GM12878 (cell line): ENCODE measurements at regions not wholly inside any gene's neighbourhood (a gene's known extent, or its start where the extent isn't known, plus 50 kb on each side); places are given as distances from the start of the nearest gene placed in this dataset.
A peak's percentile ranks its signal among the peaks of the same experiment; 100 is the strongest.

Experiments used
- ATAC-seq: fragments of 200-7000 bp; cut with Tn5 transposase; 3 replicates; pipeline ENCODE4 v1.9.1; 2020; ENCODE audit warnings: mild to moderate bottlenecking, moderate library complexity
- BruUV-seq: library from RNA; stranded (reverse); fragments of 400-500 nt; replicated peaks from 2 replicates; lab custom pipeline; 2021; lab: Mats Ljungman, UMichigan
- CTCF ChIA-PET: fragments of 300-600 bp; sonication (Branson Sonifier 250); formaldehyde crosslinking; extraction: SDS; loops from one replicate; lab custom pipeline; 2021; ENCODE audit warnings: inconsistent platforms; lab: Yijun Ruan, JAX
- POLR2A ChIA-PET: fragments of 350-600 bp; formaldehyde crosslinking; extraction: SDS; loops from one replicate; lab custom pipeline; 2021; ENCODE audit warnings: inconsistent platforms; lab: Charles Lee
- RAD21 ChIA-PET: fragments of 300-600 bp; sonication (Branson Sonifier 250); formaldehyde crosslinking; loops from one replicate; lab custom pipeline; 2023; ENCODE audit warnings: antibody characterized with exemption; ENCODE audit not compliant: unreplicated experiment; lab: Charles Lee
- SMC1A ChIA-PET: fragments of 300-600 bp; sonication (Branson Sonifier 250); formaldehyde crosslinking; loops from one replicate; lab custom pipeline; 2023; ENCODE audit not compliant: unreplicated experiment, uncharacterized antibody; lab: Charles Lee
- DNase-seq: peaks from one replicate; pipeline ENCODE4 v3.0.0-alpha.2; 2011; ENCODE audit warnings: low read depth, low spot score
- FAIRE-seq: peaks from 3 replicates; lab custom pipeline; 2011; peaks lifted over from hg19 to GRCh38; lab: Jason Lieb, UNC
- H2AFZ ChIP-seq: 2 replicates; pipeline ENCODE4 v1.6.0; 2011; ENCODE audit warnings: low read depth, low read length, control low read depth; ENCODE audit not compliant: control insufficient read depth
- H3K27ac ChIP-seq: 2 replicates; pipeline ENCODE4 v1.5.1; 2011; ENCODE audit warnings: control low read depth; ENCODE audit not compliant: control insufficient read depth, insufficient read depth
- H3K27me3 ChIP-seq, 2 experiments: replicated peaks in 1 of 2; 2 replicates each; pipeline versions ENCODE4 v1.6.0 to v1.6.1; 2011; ENCODE audit warnings: low read length in 1 of 2; ENCODE audit not compliant: control insufficient read depth in 2 of 2, insufficient read depth in 2 of 2
- H3K36me3 ChIP-seq, 2 experiments: 2 replicates each; pipeline ENCODE4 v1.5.1; 2011; ENCODE audit warnings: low read length in 1 of 2; ENCODE audit not compliant: control insufficient read depth in 2 of 2, insufficient read depth in 2 of 2
- H3K4me1 ChIP-seq: 2 replicates; pipeline ENCODE4 v1.6.1; 2011; ENCODE audit warnings: mild to moderate bottlenecking, low read length, moderate library complexity, mixed read lengths; ENCODE audit not compliant: control insufficient read depth, insufficient read depth
- H3K4me2 ChIP-seq: 2 replicates; pipeline ENCODE4 v1.6.0; 2011; ENCODE audit warnings: control low read depth; ENCODE audit not compliant: control insufficient read depth, insufficient read depth
- H3K4me3 ChIP-seq: fragments of 200-600 bp; sonication (generic); 2 replicates; pipeline ENCODE4 v1.5.1; 2016
- H3K79me2 ChIP-seq: 2 replicates; pipeline ENCODE4 v1.6.0; 2011; ENCODE audit warnings: low read length; ENCODE audit not compliant: control insufficient read depth, insufficient read depth
- H3K9ac ChIP-seq: 2 replicates; pipeline ENCODE4 v1.8.0; 2011; ENCODE audit warnings: low read length, control low read depth, mixed read lengths; ENCODE audit not compliant: control insufficient read depth, insufficient read depth
- H3K9me3 ChIP-seq: replicated peaks from 3 replicates; pipeline ENCODE4 v1.5.1; 2011; ENCODE audit warnings: mild to moderate bottlenecking, low read length; ENCODE audit not compliant: control insufficient read depth, insufficient read depth
- H4K20me1 ChIP-seq: 2 replicates; pipeline ENCODE4 v1.6.0; 2011; ENCODE audit not compliant: control insufficient read depth, insufficient read depth
- IKZF1 ChIP-seq: fragments of 450-650 bp; conservative IDR thresholded peaks from 2 replicates; pipeline ENCODE4 v1.6.1; 2017; ENCODE audit warnings: antibody characterized with exemption, mild to moderate bottlenecking
- JUND ChIP-seq: IDR thresholded peaks from 2 replicates; pipeline ENCODE4 v1.6.1; 2012; ENCODE audit warnings: low read depth, mild to moderate bottlenecking, low read length, improper control_type of control experiment, moderate library complexity
- NR2C1 ChIP-seq: fragments of 450-650 bp; IDR thresholded peaks from 2 replicates; pipeline ENCODE4 v1.6.1; 2017; ENCODE audit warnings: antibody characterized with exemption, mild to moderate bottlenecking, moderate library complexity
- NR2C2 ChIP-seq: IDR thresholded peaks from 2 replicates; pipeline ENCODE4 v1.6.1; 2011; ENCODE audit warnings: borderline replicate concordance, low read depth; ENCODE audit not compliant: control insufficient read depth, insufficient read length
- PAX5 ChIP-seq: IDR thresholded peaks from 2 replicates; pipeline ENCODE4 v1.6.1; 2011; ENCODE audit warnings: low read depth, low read length, borderline replicate concordance
- SMC3 ChIP-seq: IDR thresholded peaks from 2 replicates; pipeline ENCODE4 v1.6.1; 2011; ENCODE audit warnings: low read length, improper control_type of control experiment, borderline replicate concordance
- WGBS: methylation state at CpG from one replicate; pipeline ENCODE4 v1.1.6; 2016; ENCODE audit warnings: low lambda C conversion rate; ENCODE audit not compliant: insufficient replicate concordance, insufficient coverage; ENCODE audit errors: missing lambda C conversion rate; 5-methylcytosine and 5-hydroxymethylcytosine counted together
- in situ Hi-C: fragments of 300-500 bp; cut with MboI; formaldehyde crosslinking; loops from 9 replicates; pipeline ENCODE4 v1.14.3; 2018; ENCODE audit warnings: mixed read lengths
- intact Hi-C: fragments of 100-400 bp; cut with micrococcal nuclease; formaldehyde crosslinking; loops from one replicate; pipeline ENCODE4 v1.14.2; 2022; ENCODE audit not compliant: unreplicated experiment

GRCh38 chr6:157759028-157759427 lies 64.0 kb upstream of the SNX9 start:
- H3K9ac ChIP-seq = no peak overlapping the region
- ChIA-PET POLR2A (no interaction called here), RAD21 (interaction anchor here (9.0 kb wide), 1 partner anchor 113 kb away, joined by 105 read pairs; no protein-coding TSS in a partner anchor), SMC1A (interaction anchor here (1.0 to 13.0 kb wide), 7 partner anchors 11 to 116 kb away, joined by 3 to 208 read pairs (median 4); no protein-coding TSS in a partner anchor), CTCF (interaction anchor here (1.1 to 10.6 kb wide), 6 partner anchors 72 to 444 kb away, joined by 3 to 197 read pairs (median 6); no protein-coding TSS in a partner anchor)
- peaks cover 39% of the 10 kb centered on the region for H3K4me1 ChIP-seq
- 52% methylated on average over 4 of the region's 4 CpGs for WGBS
- H4K20me1 ChIP-seq = no peaks in the 10 kb centered on the region
- H3K27me3 ChIP-seq = peaks cover 0 to 3% of the 10 kb centered on the region in 2 experiments; a peak in 2 of 4 replicates
- H2AFZ ChIP-seq = no peak overlapping the region
- H3K4me3 ChIP-seq = no peak overlapping the region
- in situ Hi-C loops = loop anchor here (5.0 kb wide), 2 partner anchors 118 to 188 kb away; no protein-coding TSS in a partner anchor
- no peak for ATAC-seq
- intact Hi-C loops = no loop called here
- H3K27ac ChIP-seq = no peak overlapping the region
- TF ChIP-seq NR2C2 (no peak), PAX5 (0 out of 2 replicates have a peak, but pooled peaks have one; percentile 23)
- H3K9me3 ChIP-seq = no peaks in the 10 kb centered on the region
- H3K36me3 ChIP-seq = no peaks in the 10 kb centered on the region
- no TSS peak for BruUV-seq
- FAIRE-seq = no peak
- no peaks in the 10 kb centered on the region for H3K79me2 ChIP-seq
- DNase-seq = no peak
- no peak overlapping the region for H3K4me2 ChIP-seq

GRCh38 chr6:157760137-157760536 lies 62.9 kb upstream of the SNX9 start:
- intact Hi-C loops (loop anchor here (5.0 kb wide), 4 partner anchors 198 to 892 kb away; partner anchors contain the start of genes SYTL3 and ZDHHC14), in situ Hi-C loops (loop anchor here (5.0 kb wide), 1 partner anchor 198 kb away; no protein-coding TSS in a partner anchor)
- WGBS = 97% methylated on average over 6 of the region's 6 CpGs
- Histone ChIP-seq H3K27me3 (no peaks in the 10 kb centered on the region; a peak in 1 of 4 replicates), H3K9me3 (no peaks in the 10 kb centered on the region), H3K27ac (no peak overlapping the region), H3K4me2 (peak overlapping the region; percentile 64), H3K9ac (no peak overlapping the region), H3K4me3 (no peak overlapping the region), H3K4me1 (peaks cover 49% of the 10 kb centered on the region), H3K79me2 (no peaks in the 10 kb centered on the region), H4K20me1 (no peaks in the 10 kb centered on the region), H3K36me3 (no peaks in the 10 kb centered on the region), H2AFZ (no peak overlapping the region)
- POLR2A ChIA-PET = no interaction called here
- DNase-seq (no peak), ATAC-seq (no peak), FAIRE-seq (no peak)
- SMC1A ChIA-PET = interaction anchor here (1.0 to 13.0 kb wide), 7 partner anchors 10 to 726 kb away, joined by 3 to 208 read pairs (median 4); no protein-coding TSS in a partner anchor
- BruUV-seq = no TSS peak
- CTCF ChIA-PET = interaction anchor here (1.2 to 10.6 kb wide), 5 partner anchors 83 to 445 kb away, joined by 4 to 197 read pairs (median 9); no protein-coding TSS in a partner anchor
- TF ChIP-seq JUND (no peak), NR2C1 (no peak), SMC3 (0 out of 2 replicates have a peak, but pooled peaks have one; percentile 11), IKZF1 (no peak)
- RAD21 ChIA-PET = interaction anchor here (0.8 to 9.0 kb wide), 2 partner anchors 112 to 150 kb away, joined by 3 to 105 read pairs; no protein-coding TSS in a partner anchor
